HG03469 (cell line): ENCODE measurements at regions not wholly inside any gene's neighbourhood (a gene's known extent, or its start where the extent isn't known, plus 50 kb on each side); places are given as distances from the start of the nearest gene placed in this dataset.
"Not testable (repeated sequence)": the region's sequence is repeated elsewhere in the genome, so short reads cannot be mapped to it uniquely, and the experiment has no call there.

ENCODE experiments used
- ATAC-seq: cut with Tn5 transposase; IDR thresholded peaks from one replicate; pipeline ENCODE4 v1.9.1; 2021; ENCODE audit warnings: mild to moderate bottlenecking, moderate library complexity, moderate number of reproducible peaks; ENCODE audit not compliant: unreplicated experiment

DNA sequence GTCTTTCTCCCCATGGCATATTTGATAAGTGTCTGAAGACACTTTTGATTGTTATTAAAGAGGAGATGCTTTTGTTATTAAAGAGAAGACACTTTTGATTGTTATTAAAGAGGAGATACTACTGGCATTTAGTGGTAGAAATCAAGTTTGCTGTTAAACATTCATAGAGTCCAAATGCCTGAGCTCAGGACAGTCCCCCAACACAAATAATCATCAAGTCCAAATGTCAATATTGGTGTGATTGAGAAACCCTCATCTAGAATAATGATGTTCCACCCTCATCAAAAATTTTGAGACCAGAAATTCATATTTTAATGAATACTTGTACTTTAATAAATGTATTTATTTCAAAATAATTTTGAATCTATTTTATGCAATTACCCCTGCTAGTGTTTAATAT lies 1412.9 kb upstream of the PCDH7 start:
- no peak for ATAC-seq

GRCh38 chr4:29307755-29308154 lies 1412.4 kb upstream of the PCDH7 start:
- no peak for ATAC-seq

- ATAC-seq, result no peak
Observed at GRCh38 chr4:29309050-29309449, 1411.1 kb upstream of the PCDH7 start.

DNA sequence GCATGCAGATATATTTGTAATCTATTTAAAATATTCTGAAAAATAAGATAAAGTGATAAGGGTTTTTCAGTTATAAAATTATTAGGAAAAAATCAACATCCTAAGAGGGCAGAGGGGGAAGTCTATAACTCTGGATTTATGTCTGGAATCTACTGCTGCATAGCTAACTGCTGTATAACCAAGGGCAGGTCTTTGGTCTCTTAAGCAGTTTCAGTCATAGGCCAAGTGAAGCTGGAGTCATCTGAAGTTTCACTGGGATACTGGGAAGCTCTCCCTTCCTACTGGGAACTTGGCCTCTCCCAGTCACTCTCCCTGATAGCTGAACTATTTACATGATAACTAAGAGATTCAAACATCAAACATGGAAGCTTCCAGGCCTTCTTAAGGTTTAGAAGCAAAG lies 1409.9 kb upstream of the PCDH7 start:
- no peak for ATAC-seq

DNA sequence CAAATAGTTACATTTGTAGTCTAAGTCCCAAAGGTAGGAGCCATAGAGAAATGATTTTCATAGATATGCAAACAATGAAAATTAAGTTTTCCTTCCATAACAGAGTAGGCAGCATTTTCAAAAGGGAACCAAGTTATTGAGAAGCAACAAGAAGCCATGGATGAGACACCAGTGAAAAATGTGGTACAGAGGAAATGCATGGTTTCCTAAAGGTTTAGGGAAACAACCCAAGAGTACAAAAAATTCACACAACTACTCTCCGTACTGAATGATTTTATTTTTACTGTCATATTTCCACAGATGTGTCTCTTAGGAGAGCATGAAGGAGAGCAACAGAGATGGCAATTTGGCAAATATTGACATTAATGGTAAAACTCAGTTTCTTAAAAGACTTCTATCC lies 1408.9 kb upstream of the PCDH7 start:
- ATAC-seq, result no peak

DNA sequence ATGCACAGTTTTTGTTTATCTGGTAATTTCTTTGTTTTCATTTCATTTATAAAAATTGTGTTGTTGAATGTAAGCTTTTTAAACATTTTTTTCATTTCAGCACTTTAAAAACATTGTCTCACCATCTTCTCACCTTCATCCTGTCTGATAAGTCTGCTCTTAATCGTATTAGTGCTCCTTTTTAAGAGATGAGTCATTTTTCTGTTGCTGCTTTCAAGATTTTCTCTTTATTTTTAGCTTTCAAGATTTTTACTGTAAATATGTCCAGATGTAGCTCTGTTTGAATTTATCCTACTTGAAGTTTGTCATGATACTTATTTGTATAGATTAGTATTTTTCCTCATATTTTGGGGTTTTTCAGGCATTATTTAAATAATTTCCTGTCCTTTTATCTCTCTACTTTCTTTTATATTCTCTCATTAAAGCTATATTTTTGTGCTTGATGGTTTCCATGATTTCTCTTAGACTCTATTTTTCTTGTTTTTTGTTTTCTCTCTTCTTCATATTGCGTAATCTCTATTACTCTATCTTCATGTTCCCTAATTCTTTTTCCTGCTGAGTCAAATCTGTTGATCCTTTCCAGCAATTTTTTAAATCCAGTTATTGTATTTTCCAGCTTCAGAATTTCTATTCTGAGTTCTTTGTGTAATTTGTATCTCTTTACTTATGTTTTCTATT lies 1400.4 kb upstream of the PCDH7 start:
- no peak for ATAC-seq

DNA sequence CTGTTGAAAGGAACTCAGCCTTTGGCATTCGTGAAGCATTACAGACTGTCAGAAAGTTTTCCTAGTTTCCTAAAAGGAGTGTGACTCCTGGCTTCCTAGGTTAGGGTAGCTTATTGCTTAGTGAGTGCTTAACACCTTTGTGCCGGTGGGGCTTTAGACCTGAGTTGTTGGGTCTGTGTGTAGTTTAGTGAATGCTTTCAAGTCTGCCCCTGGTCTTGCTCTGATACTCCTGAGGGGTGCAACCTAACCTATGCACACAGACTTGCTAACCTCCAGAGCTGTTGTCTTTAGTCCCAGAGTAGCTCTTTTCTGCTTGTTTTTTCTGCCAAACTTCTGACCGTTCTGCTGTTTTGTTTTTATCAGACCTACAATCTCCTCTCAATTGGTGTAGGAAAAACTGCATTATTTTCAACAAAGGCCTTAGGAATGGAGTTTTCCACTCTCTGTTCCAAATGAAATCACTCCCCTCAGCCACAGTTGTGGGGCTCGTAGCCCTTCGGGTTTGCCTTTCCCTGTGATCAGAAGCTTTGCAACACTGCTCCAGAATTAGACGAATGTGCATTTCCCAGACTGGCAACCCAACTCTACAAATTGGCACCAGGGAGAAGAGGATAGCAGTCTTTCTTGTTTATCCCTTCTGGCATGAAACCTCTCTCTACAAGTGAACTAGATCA lies 1399.1 kb upstream of the PCDH7 start:
- ATAC-seq, result no peak

DNA sequence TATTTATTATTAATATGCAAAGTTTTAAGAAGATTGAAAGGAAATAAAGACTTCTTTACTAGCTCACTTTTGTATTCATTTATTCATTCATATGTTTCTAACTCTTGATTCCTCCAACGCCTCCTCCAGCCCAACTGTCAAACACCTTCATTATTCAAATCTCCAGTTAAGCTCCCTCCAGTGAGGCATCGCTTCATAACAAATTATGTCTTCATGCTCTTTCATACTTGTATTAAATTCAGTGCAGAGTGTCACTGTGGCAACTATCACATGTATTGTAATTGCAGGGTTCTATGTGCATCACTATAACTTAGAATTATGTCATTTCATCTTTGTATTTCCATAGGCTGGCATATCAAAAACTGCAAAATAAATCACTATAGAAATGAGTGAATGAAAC lies 1394.2 kb upstream of the PCDH7 start:
- no peak for ATAC-seq

GRCh38 chr4:29326816-29327215 lies 1393.4 kb upstream of the PCDH7 start:
- no peak for ATAC-seq

DNA sequence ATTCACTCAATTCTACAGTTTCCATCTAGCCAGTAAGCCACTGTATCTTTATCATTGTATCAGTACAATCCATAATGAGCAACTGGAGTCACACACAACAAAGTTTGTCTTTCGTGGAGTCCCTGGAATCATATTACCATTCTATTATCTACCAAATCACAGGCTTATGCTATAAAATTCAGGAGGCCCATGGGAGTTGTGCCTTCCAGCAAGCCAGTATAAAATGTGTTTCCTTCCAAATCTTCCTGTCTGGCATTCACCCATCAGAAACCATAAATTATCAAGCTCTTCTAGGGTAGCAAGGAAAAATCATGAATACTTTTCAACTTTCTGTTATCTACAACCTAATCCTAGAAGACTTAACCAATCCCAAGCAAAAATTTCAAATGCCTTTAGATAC lies 1383.3 kb upstream of the PCDH7 start:
- ATAC-seq, result no peak

DNA sequence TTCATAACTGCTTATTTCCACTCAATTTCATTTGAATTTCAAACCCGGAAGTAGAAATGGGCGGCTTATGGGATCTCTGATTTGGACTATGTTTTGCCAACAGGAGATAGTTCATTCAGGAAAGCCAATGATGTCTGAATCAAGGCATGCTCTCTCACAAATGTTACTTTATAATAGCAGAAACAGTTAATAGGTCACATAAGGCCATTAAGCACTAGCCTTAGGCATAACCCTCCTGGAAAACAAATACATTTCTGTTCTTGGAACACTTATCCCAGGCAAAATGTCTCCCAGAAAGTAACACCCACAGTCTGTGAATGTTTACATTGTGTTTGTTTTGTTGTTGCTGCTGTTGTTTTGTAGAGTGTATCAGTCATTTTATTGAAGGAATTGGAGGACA lies 1347.2 kb upstream of the PCDH7 start:
- ATAC-seq, result no peak

- ATAC-seq, result no peak
Observed at GRCh38 chr4:29375716-29376115, 1344.5 kb upstream of the PCDH7 start.

DNA sequence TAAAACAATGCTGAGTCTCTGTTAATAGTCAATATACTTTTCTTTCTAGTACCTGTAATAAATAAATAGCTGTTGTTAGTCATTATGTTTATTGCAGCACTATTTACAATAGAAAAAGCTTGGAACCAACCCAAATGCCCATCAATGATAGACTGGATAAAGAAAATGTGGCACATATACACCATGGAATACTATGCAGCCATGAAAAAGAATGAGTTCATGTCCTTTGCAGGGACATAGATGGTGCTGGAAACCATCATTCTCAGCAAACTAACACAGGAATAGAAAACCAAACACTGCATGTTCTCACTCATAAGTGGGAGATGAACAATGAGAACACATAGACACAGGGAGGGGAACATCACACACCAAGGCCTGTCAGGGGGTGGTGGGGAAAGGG lies 1341.9 kb upstream of the PCDH7 start:
- not testable (repeated sequence) for ATAC-seq

DNA sequence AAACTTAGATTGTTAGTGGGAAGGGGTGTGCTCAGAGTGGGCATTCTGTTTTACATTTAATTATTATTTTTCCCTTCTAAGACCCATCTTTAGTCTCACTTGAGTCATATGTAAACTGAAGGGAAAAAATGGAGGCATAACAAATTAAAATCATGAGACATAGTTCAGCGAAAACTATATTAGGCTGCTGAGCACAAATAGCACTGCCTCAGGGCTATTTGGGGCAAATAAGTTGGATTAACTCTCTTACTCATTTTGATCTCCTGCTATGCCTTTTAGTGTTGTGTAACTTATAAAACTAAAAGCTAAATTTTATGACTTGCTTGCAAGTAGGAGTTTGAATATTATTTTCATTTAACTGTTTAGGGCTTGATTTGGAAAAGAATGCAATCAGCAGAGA lies 1329.2 kb upstream of the PCDH7 start:
- ATAC-seq, result no peak

- ATAC-seq, result no peak
Observed at GRCh38 chr4:29405116-29405515, 1315.1 kb upstream of the PCDH7 start.

DNA sequence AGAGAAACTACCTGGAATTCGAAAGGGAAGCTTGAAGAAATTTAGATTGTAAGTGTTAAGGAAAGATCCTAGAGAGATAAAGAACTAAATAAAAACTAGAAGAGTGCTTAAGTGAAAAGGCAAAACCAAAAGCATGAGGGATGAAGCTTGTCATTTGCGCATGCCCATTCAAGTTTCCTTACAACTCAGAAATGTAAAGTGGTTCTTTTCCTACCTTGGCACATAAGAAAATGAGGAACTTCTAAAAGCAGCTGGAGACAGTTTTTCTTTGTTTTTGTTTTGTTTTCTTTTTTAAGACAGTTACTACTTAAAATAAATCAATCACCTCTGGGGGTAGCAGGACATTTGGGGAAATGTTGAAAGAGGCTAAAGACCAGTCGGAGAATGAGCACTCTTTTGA lies 1304.4 kb upstream of the PCDH7 start:
- no peak for ATAC-seq

DNA sequence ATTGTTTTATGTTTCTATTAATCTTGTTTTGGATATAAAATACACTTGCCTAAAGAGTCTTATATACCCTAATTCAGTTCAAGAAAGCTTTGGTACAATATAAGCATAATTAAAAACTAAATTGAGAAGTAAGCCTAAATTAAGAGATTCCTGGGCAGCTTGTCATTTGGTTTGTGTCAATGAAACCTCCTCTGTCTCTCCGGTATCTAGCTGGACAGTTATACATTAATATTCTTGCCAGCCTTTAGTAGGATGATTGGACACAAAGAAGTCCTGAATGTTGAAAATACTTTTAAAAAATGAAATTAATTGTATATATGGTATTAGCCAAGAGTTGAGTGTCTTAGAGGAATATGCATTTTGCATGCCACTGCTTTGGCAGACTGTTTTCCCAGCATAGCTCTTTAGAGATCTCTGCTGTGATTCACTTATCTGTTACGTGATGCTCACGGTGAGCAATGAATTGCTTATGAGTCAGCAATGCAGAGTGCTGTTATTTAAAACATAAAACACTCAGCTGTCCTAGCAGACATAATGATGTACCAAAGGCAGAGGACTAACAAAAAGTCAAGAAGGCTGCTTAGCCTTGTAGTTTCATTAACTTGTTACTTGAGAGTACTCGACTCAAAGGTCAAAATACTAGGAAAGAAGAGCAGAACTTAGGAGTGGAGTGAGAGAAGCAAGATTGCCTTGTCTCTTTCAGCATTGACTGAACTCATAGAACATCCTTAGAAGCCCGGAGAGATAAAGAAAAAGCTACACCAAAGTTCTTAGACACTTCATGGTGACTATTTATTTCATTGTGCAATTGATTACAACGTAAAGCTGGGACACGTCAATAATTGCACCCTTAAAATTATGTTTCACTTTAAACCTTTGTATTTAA lies 1296.1 kb upstream of the PCDH7 start:
- ATAC-seq, result no peak

DNA sequence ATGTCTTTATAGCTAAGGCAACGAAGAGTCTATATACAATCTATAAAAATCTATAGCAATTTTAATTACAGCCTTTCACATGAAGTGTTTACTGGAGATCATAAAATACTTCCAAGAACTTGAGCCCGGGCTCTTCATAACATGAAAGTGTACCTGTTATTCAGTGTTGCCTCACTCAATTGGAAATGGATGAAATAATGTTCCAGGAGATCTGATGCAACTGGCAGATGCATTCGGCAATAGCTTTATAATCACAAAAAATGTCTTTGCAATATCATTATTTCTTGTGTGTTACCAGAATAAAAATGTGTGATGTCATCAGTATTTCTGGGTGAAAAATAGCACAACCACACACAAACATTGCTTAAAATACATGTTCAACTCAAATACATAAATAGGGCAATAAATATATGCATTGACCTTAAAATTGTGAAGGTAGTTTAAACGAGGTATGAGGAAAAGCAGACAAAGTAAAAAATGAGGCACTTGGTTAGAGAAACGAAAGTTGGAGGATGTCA lies 1266.8 kb upstream of the PCDH7 start:
- ATAC-seq, result no peak

- no peak for ATAC-seq
Observed at GRCh38 chr4:29459926-29460325, 1260.2 kb upstream of the PCDH7 start.

DNA sequence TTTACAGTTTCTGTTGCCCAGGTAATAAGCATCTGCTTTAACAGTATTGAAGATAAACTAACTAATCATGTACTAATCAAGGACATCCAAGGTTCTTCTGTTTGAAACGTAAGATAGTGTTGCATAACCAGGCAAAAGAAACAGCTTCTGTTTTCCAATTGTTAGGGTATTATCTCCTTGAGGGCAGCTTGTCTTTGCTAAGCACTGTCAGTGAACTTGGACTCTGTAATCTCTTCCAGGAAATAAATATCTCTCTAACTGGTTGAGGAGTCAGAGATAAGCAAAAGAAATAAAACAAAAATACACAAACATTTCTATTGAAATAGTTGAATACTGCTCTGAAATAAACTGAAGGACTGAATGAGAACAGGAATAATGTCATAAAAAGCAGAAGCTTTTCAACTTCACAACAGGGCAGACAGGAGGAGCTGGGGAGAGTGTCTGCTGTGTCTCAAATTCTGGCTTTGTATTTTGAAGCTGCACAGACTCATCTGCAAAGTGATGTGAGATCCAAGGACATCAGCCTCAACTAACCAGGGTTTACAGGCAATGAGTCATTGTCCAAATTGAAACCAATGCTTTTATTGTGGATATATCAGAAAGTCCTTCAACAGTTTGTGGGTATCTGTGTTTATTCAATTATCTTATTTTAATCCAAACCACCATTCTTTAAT lies 1253.0 kb upstream of the PCDH7 start:
- ATAC-seq, result no peak
